Neural crest cell (in vitro differentiated cells): ENCODE measurements at regions not wholly inside any gene's neighbourhood (a gene's known extent, or its start where the extent isn't known, plus 50 kb on each side); places are given as distances from the start of the nearest gene placed in this dataset.

Source experiments
- DNase-seq: peaks from one replicate; pipeline ENCODE4 v3.0.0; 2021; ENCODE audit warnings: low read depth, mixed read lengths, low spot score
- H3K27ac Mint-ChIP-seq: one replicate; pipeline ENCODE4 v1.8.0; 2021; ENCODE audit warnings: mild to moderate bottlenecking, mixed read lengths; ENCODE audit not compliant: unreplicated experiment
- H3K27me3 Mint-ChIP-seq: 2 replicates; pipeline ENCODE4 v1.8.0; 2021; ENCODE audit warnings: low read depth, mild to moderate bottlenecking, mixed read lengths
- H3K36me3 Mint-ChIP-seq: 2 replicates; pipeline ENCODE4 v1.8.0; 2021; ENCODE audit warnings: low read depth, mild to moderate bottlenecking, mixed read lengths
- H3K4me1 Mint-ChIP-seq: 2 replicates; pipeline ENCODE4 v1.8.0; 2021; ENCODE audit warnings: mixed read lengths
- H3K4me3 Mint-ChIP-seq: one replicate; pipeline ENCODE4 v1.8.0; 2021; ENCODE audit warnings: mild to moderate bottlenecking, mixed read lengths
- H3K9me3 Mint-ChIP-seq: 2 replicates; pipeline ENCODE4 v1.8.0; 2021; ENCODE audit warnings: mixed read lengths
- CTCF ChIP-seq: fragments of 200-600 bp; sonication (generic); conservative IDR thresholded peaks from 2 replicates; pipeline ENCODE4 v1.5.0; 2021; ENCODE audit warnings: antibody characterized with exemption, mild to moderate bottlenecking

GRCh38 chr10:124265776-124266467 lies 152.8 kb downstream of the OAT start:
- TF ChIP-seq CTCF: no peak
- Mint-ChIP-seq H3K9me3 (no peaks in the 10 kb centered on the region), H3K4me3 (no peak overlapping the region), H3K27ac (no peak overlapping the region), H3K4me1 (no peaks in the 10 kb centered on the region), H3K36me3 (no peaks in the 10 kb centered on the region), H3K27me3 (peaks cover 3% of the 10 kb centered on the region)
- DNase-seq: no peak

- DNase-seq: no peak
- no peak for TF ChIP-seq CTCF
- H3K36me3 Mint-ChIP-seq: no peaks in the 10 kb centered on the region
- H3K4me3 Mint-ChIP-seq: no peak overlapping the region
- H3K9me3 Mint-ChIP-seq: no peaks in the 10 kb centered on the region
- no peaks in the 10 kb centered on the region for H3K4me1 Mint-ChIP-seq
- H3K27ac Mint-ChIP-seq: no peak overlapping the region
- H3K27me3 Mint-ChIP-seq: peaks cover 3% of the 10 kb centered on the region
Measured at GRCh38 chr10:124265391-124265745, 153.4 kb downstream of the OAT start.

GRCh38 chr10:124264711-124265390 lies 153.9 kb downstream of the OAT start:
- TF ChIP-seq CTCF: no peak
- H3K9me3 Mint-ChIP-seq: no peaks in the 10 kb centered on the region
- DNase-seq: no peak
- H3K4me1 Mint-ChIP-seq: no peaks in the 10 kb centered on the region
- H3K36me3 Mint-ChIP-seq: no peaks in the 10 kb centered on the region
- H3K4me3 Mint-ChIP-seq: no peak overlapping the region
- peaks cover 3% of the 10 kb centered on the region for H3K27me3 Mint-ChIP-seq
- H3K27ac Mint-ChIP-seq: no peak overlapping the region

- Mint-ChIP-seq H3K4me1 (no peaks in the 10 kb centered on the region), H3K27ac (no peak overlapping the region), H3K4me3 (no peak overlapping the region), H3K27me3 (peaks cover 3% of the 10 kb centered on the region), H3K9me3 (no peaks in the 10 kb centered on the region), H3K36me3 (no peaks in the 10 kb centered on the region)
- no peak for TF ChIP-seq CTCF
- no peak for DNase-seq
Measured at GRCh38 chr10:124264271-124264670, 154.5 kb downstream of the OAT start.

GRCh38 chr10:124263726-124264125 lies 155.0 kb downstream of the OAT start:
- no peaks in the 10 kb centered on the region for H3K36me3 Mint-ChIP-seq
- no peak overlapping the region for H3K27ac Mint-ChIP-seq
- no peak for TF ChIP-seq CTCF
- H3K4me3 Mint-ChIP-seq: no peak overlapping the region
- no peaks in the 10 kb centered on the region for H3K9me3 Mint-ChIP-seq
- H3K27me3 Mint-ChIP-seq: peaks cover under 1% of the 10 kb centered on the region
- no peak for DNase-seq
- H3K4me1 Mint-ChIP-seq: no peaks in the 10 kb centered on the region
